HL-60 (cell line): ENCODE measurements at regions not wholly inside any gene's neighbourhood (a gene's known extent, or its start where the extent isn't known, plus 50 kb on each side); places are given as distances from the start of the nearest gene placed in this dataset.

Experiments used
- CTCF ChIP-seq: IDR thresholded peaks from one replicate; pipeline ENCODE4 v1.5.1; 2011; ENCODE audit warnings: low read length, control low read depth, inconsistent platforms; ENCODE audit not compliant: insufficient read depth
- POLR2AphosphoS5 ChIP-seq: IDR thresholded peaks from 2 replicates; pipeline ENCODE4 v1.6.1; 2012; ENCODE audit warnings: low read depth

DNA sequence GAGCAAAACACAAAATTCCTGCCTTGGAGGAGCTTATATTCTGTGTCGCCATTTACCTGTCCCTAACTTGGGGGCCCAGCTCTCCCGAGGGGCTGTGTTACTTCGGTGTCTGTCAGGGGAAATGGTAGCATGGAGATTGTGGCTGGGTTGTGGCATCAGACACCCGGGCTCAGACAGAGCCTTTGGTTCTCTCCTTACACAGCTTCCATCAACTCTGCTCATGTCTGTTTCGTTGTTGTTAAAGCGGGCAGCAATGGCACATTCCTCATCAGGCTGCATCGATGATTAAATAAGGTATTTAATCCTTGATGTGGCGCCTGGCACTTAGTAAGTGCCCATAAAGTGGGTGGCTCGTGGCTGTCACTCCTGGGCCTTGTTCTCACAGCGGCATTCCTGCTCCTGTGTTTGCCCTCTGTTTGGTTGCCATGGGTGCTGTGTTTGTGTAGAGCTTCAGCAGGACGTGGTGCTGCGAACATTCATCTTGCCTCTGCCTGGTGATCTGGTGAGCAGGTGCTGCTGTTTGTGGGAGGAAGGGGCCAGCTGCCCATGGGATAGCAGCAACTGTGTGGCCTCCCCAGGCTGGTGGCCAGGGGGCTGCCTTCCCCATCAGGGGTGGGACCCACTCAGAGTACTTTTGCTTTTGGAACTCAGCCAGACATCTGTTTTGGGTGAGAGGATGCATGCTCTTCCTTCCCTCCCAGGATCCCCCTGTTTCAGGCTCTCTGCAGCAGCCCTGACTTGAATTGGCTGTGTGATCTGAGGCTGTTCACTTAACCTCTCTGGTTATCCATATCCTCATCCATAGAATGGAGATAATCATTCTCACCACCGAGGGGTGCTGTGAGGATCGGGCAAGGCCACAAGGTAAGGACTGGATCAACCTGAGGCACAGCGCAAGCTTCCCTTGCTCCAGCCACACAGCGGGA is 207.2 kb upstream of the SVIL start:
- TF ChIP-seq POLR2AphosphoS5 (no peak), CTCF (no peak)
